Stomach (tissue), 4 donors: ENCODE measurements at regions not wholly inside any gene's neighbourhood (a gene's known extent, or its start where the extent isn't known, plus 50 kb on each side); places are given as distances from the start of the nearest gene placed in this dataset.

Experiments
- EP300 ChIP-seq: sonication (generic); formaldehyde crosslinking; IDR thresholded peaks from one replicate; pipeline ENCODE4 v1.6.1; 2017; ENCODE audit warnings: antibody characterized with exemption
- POLR2A ChIP-seq, 4 donors: fragments of 450-650 bp; IDR thresholded peaks; one replicate each; pipeline ENCODE4 v1.6.1; 2016; ENCODE audit warnings: antibody characterized with exemption in 4 of 4, control low read depth in 2 of 4, mild to moderate bottlenecking in 1 of 4, moderate library complexity in 1 of 4
- POLR2AphosphoS5 ChIP-seq, 3 donors: sonication (generic); formaldehyde crosslinking; IDR thresholded peaks; one replicate each; pipeline ENCODE4 v1.6.1; 2016; ENCODE audit warnings: antibody characterized with exemption in 3 of 3
- TF ChIP-seq, protein P1 (sequence below), 7 experiments: fragments of 450-650 bp in 4 of 7; fragments of 200-600 bp in 3 of 7; sonication (generic) in 3 of 7; IDR thresholded peaks; one replicate each; pipeline ENCODE4 v1.5.1; 2016 to 2019; ENCODE audit warnings: antibody characterized with exemption in 7 of 7, control low read depth in 2 of 7, mild to moderate bottlenecking in 1 of 7

DNA sequence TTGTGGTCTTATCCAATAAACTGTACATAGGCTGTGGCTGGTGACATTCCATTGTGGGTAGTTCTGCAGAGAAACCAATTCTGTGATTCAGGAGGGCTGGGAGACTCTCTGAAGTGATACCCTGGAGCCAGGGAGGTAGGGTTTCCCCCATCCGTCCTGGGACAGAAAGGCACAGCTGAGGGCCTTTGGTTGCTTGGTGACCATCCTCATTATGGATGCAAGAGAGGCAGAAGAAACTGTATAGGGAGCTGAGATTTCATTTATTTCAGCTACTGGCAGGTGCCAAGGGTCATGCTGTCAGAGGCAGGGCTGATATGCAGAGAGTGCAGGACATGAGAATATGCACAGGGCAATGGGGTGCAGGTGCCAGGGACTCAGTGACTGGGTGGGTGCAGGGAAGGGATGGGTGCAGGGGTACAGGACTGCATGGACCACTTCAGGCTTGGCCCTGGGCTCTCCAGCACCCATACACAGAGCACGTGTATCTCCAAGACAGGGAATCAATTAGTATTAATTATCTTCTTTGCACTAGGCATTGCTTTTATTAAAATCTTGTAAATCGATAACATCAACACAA lies 236.5 kb downstream of the ICE1 start:
- TF ChIP-seq POLR2AphosphoS5 (IDR thresholded peaks at IDR 0.05) (no peak), EP300 (no peak), POLR2A (IDR thresholded peaks at IDR 0.05) (no peak)
- TF ChIP-seq, protein P1, sequence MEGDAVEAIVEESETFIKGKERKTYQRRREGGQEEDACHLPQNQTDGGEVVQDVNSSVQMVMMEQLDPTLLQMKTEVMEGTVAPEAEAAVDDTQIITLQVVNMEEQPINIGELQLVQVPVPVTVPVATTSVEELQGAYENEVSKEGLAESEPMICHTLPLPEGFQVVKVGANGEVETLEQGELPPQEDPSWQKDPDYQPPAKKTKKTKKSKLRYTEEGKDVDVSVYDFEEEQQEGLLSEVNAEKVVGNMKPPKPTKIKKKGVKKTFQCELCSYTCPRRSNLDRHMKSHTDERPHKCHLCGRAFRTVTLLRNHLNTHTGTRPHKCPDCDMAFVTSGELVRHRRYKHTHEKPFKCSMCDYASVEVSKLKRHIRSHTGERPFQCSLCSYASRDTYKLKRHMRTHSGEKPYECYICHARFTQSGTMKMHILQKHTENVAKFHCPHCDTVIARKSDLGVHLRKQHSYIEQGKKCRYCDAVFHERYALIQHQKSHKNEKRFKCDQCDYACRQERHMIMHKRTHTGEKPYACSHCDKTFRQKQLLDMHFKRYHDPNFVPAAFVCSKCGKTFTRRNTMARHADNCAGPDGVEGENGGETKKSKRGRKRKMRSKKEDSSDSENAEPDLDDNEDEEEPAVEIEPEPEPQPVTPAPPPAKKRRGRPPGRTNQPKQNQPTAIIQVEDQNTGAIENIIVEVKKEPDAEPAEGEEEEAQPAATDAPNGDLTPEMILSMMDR (IDR thresholded peaks at IDR 0.05) = no peak
